GM12864 (cell line): ENCODE measurements at regions not wholly inside any gene's neighbourhood (a gene's known extent, or its start where the extent isn't known, plus 50 kb on each side); places are given as distances from the start of the nearest gene placed in this dataset.

ENCODE experiments used
- DNase-seq: peaks from one replicate; pipeline ENCODE4 v3.0.0-alpha.2; 2011; ENCODE audit warnings: low read depth
- H3K4me3 ChIP-seq: 2 replicates; pipeline ENCODE4 v1.5.1; 2011; ENCODE audit warnings: mild to moderate bottlenecking, low read depth, low read length, control low read depth
- TF ChIP-seq, protein P1 (sequence below): IDR thresholded peaks from 2 replicates; pipeline ENCODE4 v1.5.1; 2011; ENCODE audit warnings: low read depth, mild to moderate bottlenecking, moderate library complexity, low read length, control low read depth, inconsistent platforms; ENCODE audit errors: missing control alignments

DNA sequence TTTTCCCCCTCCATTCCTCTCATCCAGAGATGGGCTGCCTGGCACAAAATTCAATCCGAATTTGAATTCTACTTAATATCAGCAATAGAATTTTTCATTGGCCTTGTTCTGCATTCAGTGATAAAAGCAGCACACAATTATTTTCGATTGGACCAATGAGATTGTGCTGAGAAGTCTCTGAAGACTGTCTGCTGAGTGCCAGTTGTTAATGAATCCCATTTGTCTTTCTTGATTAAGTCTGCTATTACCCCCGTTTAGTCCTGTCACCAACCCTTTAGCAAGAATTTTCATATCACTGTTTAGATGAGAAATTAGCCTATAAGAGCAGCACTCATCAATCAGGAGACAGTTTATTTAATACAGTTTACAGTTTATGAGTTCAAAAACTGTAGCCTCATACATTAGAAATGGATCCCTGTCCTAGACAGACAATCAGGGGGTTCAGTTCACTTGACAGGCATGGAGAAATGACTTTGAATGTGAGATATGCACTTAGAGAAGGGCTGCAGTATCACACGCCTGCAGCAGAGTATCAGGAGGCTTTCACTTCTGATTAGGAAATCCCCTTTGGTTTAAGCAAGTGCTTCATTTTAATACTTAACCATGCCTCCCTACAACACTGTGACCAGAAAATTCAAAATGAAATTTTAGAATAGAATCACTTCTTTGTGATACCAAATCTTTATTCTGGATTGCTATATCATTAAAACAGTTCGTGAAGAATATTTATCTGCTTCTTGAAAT lies 304.7 kb upstream of the PTBP2 start:
- H3K4me3 ChIP-seq, result no peak overlapping the region
- TF ChIP-seq, protein P1, sequence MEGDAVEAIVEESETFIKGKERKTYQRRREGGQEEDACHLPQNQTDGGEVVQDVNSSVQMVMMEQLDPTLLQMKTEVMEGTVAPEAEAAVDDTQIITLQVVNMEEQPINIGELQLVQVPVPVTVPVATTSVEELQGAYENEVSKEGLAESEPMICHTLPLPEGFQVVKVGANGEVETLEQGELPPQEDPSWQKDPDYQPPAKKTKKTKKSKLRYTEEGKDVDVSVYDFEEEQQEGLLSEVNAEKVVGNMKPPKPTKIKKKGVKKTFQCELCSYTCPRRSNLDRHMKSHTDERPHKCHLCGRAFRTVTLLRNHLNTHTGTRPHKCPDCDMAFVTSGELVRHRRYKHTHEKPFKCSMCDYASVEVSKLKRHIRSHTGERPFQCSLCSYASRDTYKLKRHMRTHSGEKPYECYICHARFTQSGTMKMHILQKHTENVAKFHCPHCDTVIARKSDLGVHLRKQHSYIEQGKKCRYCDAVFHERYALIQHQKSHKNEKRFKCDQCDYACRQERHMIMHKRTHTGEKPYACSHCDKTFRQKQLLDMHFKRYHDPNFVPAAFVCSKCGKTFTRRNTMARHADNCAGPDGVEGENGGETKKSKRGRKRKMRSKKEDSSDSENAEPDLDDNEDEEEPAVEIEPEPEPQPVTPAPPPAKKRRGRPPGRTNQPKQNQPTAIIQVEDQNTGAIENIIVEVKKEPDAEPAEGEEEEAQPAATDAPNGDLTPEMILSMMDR, result no peak
- DNase-seq, result no peak

DNA sequence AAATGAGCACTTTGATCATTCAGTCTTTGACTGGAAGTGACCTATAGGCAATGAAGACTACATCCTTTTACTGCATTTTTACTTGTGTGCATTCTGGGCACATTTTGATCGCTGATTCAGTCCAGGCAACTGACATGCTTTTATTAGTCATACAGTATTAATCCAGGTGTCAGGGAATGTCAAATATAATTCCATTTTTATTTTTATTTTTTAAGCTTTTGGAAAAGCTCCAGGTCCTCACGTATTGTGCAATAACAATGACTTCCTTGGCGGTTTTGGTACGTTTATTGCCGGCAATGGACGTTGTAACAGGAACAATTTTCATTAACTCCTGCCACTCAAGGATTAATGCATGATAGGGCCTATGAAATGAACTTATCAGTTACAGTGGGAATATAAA lies 302.6 kb upstream of the PTBP2 start:
- TF ChIP-seq, protein P1, result no peak
- H3K4me3 ChIP-seq, result no peak overlapping the region
- no peak for DNase-seq

DNA sequence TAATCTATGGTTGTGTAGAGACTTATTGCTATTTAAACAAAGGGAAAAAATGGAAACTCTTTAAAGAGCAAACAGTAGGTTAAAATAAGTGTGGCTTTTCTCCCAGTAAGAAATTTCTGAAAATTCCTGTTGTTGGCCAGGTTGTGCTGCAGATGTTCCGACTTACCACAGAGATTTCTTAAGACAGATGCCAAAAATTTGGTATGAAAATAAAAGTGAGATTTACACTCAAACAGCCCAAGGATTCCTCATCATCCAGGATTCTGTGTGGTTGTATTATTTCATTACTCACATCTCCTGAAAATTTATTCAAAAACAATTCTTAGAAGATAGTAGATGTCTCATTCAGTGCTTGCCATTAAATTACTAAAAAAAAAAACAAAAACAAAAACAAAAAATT lies 296.7 kb upstream of the PTBP2 start:
- no peak for DNase-seq
- TF ChIP-seq, protein P1, result no peak
- no peak overlapping the region for H3K4me3 ChIP-seq

DNA sequence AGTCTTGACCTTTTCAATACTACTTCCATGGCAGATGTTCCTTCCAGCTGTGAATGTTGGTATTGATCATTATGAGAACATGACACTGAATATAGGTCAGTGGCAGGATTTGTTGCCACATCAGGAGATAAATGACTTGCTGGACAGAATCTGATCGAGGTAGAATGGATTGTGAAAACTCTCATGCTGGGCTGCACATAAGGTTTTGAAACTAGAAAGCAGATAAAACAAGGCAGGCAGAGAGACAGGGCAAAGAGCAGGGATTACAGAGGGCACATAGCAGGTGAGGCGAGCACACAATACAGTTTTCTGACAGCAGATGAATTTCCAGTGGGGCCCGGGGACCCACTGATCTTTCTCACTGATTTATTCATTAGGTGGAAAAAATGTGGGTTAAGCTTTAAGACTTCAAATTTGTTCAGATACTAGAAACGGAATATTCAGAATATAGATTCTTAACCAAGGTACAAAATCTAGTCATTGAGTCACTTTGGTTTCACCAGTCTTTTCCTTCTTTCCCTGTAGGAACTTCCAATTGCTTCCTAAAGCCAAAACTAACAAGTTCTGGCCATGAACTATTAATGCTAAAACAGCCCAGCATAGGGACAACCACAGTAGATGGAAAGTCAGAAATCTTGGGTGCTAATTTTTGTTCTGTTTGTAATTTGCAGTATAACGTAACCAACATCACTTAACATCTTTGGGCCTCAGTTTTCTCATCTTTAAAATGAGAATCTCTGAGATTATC lies 296.0 kb upstream of the PTBP2 start:
- H3K4me3 ChIP-seq, result no peak overlapping the region
- DNase-seq, result no peak
- TF ChIP-seq, protein P1, result no peak

DNA sequence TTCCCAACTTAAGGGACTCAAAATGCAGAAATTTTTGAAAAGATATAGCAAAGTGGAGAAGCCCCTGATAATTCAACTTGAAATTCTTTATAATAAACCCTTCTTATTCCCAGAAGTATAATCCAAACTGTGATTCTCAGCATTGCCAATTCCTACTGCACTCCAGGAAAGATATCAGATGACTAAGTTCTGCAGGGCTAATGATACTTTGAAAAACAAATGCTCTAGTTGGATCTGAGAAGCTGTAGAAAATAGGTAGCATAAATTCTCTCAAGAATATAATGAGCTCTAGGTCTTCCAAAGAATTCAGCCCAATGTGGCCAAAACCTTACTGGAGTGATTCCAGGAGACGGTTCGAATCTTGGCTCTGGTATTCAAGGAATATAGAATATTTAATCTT lies 294.0 kb upstream of the PTBP2 start:
- TF ChIP-seq, protein P1, result no peak
- no peak overlapping the region for H3K4me3 ChIP-seq
- no peak for DNase-seq

DNA sequence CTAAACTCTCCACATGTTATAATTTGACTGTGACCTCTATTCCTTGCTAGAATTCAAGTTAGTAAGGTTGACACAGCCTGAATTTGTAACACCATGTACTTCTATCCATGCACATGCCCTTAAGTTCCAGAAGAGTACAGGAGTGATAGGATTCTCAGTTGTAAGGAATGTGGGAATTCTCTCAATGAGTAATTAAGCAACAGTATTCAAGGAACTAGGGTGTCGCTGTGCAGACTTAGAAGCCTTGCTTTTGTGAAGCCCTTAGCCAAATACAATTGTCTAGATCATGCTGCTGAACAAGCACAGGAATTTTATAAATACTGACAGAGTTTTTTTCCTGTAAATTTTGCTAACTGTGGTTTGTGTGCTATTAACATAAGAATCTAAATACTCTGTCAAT lies 276.3 kb upstream of the PTBP2 start:
- TF ChIP-seq, protein P1, result no peak
- no peak for DNase-seq
- H3K4me3 ChIP-seq, result no peak overlapping the region
